GM21737 (cell line): ENCODE measurements at regions not wholly inside any gene's neighbourhood (a gene's known extent, or its start where the extent isn't known, plus 50 kb on each side); places are given as distances from the start of the nearest gene placed in this dataset.

Source experiments
- ATAC-seq: cut with Tn5 transposase; IDR thresholded peaks from one replicate; pipeline ENCODE4 v1.9.1; 2021; ENCODE audit warnings: mild to moderate bottlenecking, moderate library complexity; ENCODE audit not compliant: unreplicated experiment

DNA sequence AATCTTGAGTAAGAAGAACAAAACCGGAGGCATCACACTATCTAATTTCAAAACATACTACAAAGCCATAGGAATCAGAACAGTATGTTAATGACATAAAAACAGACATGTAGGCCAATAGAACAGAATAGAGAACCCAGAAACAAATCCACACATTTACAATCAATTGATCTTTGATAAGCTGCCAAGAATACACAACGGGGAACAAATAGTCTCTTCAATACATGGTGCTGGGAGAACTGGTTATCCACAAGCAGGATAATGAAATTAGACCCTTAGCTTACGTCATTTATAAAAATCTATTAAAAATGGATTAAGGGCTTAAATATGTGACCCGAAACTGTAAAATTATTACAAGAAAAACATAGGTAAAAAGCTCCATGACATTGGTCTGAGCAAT, 417.7 kb downstream of the INSC start:
- no peak for ATAC-seq

- no peak for ATAC-seq
Measured at GRCh38 chr11:15534266-15534665, 419.5 kb downstream of the INSC start.

DNA sequence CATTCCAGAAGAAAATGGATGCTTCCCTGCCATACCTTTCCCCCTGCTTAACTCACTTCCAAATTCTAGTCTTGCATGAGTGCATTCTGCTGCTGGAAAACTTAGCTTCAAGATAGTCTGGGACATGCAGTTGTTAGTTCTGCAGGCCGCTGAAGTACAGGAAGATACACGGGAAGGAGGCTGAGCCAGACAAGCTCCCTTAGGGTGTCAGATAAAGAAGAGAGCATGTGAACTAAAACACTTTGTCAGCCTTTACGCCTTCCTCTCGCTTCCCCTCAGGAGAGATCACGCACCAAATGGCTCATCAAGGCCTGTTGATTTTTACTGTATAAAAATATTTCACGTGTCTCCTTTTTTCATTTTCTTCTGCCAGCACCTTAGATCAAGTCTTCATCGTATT, 420.7 kb downstream of the INSC start:
- no peak for ATAC-seq

DNA sequence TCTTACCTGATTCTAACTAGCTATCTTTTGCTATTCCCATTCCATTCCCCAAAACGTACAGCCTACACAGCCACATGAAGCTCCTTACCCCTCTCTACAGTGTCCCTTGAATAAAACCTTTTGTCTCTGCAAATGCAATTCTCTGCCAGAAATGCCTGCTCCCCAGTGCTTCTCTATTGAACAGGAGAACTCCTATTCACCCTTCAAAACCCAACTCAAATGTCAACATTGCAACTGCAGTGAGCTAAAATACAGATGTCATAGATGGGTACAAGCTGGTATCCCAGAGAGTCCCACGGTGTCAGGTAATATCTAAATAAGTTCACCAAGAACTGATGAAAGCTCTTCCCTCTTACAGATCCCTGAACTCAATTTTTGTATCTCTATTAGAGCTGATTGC, 421.7 kb downstream of the INSC start:
- no peak for ATAC-seq

DNA sequence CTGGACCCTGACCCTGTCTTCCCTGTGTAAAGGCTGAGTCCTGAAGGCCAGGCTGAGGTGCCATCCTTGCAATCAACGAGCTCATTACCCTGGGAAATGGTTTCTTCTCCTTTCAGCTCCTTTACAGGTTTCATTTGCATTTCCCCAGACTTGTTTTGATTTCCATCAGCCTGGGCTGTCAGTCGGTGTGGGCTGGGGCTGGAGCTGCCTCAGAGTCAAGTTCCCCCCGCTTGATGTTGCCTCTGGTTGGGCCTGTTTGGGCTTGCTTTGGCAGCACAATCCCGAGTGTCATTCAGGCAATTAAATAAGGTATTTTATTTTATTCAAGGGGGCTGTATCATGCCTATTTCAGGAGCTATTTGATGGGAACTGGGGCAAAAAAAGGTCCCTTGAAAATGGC, 424.9 kb downstream of the INSC start:
- ATAC-seq, result no peak

GRCh38 chr11:15541079-15541478, 426.4 kb downstream of the INSC start:
- no peak for ATAC-seq

DNA sequence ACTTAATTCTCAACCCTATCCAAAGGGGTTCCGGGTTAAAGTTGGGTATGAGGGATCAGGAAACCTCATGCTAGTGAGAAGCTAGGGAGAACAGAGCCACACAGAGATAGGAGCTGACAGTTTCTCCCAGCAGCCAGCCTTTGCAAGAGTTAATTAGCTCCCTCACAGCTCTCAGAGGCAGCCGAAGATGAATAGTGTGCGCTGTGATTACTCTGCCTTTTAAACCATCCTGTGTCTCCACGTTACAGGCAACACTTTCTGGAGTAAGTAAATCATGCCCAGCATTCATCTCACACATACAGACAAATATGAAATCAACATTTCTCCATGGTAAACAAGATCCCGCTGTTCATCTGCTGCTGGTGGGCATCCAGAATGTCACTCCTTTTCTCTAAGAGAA, 429.6 kb downstream of the INSC start:
- no peak for ATAC-seq

- ATAC-seq, result no peak
Measured at GRCh38 chr11:15547685-15548084, 433.0 kb downstream of the INSC start.

DNA sequence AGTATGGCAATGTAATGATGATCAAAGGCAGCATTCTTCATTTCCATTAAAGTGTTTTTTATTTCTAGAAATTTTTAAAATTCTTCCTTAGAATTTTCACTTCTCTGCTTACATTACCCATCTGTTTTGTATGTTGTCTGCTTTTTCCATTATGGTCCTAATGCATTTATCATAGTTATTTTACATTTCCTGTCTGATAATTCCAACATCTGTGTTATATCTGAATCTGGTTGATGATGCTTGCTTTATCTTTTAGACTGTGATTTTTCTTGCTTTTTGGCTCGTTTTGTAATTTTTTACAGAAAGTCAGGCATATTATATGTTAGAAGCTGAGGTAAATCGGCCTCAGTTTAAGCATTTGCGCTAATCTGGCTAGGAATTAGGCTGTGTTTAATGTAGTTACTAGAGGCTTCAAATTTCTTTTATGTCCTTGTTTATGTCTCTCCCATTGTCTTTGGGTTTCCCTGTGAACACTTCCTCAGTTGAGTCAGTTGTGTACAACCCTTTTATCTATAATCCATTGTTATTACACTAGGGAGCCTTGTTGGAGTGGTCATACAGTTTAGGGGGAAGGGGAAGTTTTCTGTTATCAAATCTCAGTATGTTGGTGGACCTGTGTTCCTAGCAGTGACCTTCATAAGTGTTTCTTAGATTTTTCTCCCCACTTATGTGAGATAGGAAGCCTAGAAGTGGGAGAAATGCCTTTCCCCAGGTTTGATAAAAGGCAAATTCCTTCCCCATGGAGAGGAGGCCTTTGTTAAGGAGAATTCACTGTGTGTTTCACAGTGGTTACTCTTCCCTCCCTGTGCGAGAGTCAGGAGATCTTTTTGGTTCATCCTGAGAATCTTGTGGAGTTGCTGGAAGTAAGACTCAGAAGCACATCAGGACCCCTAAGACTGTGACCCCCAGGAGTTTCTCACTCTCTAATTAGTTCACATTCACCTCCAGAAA, 437.5 kb downstream of the INSC start:
- ATAC-seq, result no peak

DNA sequence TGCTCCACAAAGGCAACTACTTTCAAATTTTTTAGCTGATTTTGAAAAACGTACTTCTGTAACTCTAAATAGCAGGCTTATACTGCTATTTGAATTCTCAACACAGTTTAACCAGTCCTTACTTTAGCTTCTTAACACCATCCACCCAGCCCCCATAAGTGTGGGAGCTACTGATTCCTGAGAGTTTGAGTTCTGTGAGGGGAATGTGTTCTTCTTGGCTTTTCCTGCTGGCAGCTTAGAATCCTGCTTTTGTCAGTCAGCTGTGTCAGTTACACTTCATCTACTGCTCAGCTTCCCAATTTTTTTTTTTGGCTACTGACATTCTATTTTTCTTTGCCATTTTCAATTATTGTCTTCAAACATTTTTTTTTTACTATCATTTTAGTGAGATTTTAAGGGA, 440.4 kb downstream of the INSC start:
- no peak for ATAC-seq

DNA sequence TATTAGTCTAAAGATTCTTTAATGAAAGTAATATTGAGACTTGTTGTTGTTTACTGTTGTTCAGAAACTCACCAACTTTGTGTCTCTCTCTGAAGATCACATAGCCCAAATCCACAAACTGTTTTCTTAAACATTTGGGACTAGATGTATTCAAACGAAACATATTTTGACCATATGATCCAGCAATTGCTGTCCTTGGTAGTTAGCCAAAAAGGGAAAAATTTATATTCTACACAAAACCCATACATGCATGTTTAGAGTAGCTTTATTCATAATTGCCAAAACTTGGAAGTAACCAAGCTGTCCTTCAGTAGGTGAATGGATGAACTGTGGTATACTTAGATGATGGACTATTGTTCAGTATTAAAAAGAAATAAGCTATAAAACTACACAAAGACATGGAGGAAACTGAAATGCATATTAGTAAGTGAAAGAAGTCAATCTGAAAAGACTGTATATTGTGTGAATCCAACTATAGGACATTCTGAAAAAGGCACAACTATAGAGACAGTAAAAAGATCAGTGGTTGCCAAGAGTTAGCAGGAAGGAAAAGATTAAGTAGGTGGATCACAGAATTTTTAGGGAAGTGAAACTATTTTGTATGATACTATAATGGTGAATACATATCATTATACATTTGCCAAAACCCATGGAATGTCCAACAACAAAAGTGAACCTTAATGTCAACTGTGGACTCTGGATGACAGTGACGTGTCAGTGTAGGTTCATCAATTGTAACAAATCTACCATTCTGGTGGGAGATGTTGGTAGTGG, 442.9 kb downstream of the INSC start:
- ATAC-seq, result no peak

GRCh38 chr11:15558513-15559181, 443.9 kb downstream of the INSC start:
- no peak for ATAC-seq

DNA sequence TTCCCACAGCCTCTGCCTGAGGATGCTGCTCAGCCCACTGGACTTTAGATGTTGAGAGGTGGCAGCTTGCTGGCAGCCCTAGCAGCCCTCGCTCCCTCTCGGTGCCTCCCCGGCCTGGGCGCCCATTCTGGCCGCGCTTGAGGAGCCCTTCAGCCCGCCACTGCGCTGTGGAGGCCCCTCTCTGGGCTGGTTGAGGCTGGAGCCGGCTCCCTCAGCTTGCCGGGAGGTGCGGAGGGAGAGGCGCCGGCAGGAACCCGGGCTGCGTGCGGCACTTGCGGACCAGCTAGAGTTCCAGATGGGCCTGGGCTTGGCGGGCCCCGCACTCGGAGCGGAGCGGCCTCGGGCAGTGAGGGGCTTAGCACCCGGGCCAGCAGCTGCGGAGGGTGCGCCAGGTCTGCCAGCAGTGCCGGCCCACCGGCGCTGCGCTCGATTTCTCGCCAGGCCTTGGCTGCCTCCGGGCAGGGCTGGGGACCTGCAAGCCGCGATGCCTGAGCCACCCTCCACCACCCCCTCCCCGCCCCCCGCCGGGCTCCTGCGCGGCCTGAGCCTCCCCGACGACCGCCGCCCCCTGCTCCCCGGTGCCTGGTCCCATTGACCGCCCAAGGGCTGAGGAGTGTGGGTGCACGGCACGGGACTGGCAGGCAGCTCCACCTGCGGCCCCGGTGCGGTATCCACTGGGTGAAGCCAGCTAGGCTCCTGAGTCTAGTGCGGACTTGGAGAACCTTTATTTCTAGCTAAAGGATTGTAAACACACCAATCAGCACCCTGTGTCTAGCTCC, 446.2 kb downstream of the INSC start:
- ATAC-seq, result no peak

GRCh38 chr11:15562230-15562629, 447.5 kb downstream of the INSC start:
- no peak for ATAC-seq

DNA sequence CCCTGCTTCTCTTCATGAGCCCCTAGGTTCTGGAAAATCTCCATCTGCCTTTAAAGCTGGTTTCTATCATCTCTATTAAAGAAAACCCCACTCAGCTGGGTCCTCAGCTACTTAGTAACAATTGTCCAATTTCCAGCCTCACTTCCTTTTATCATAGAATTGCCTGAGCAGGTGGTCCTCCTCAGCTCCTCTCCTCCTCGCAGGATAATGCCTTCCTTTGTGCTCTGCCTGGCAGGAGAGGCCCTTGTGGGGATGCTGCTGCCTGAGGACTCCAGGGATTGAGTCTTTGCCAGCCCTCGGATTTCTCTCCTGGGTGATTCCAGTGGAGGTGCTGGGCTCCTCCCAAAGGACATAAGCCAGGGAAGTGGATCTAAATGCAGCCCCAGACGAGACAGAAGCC, 448.3 kb downstream of the INSC start:
- ATAC-seq, result no peak

DNA sequence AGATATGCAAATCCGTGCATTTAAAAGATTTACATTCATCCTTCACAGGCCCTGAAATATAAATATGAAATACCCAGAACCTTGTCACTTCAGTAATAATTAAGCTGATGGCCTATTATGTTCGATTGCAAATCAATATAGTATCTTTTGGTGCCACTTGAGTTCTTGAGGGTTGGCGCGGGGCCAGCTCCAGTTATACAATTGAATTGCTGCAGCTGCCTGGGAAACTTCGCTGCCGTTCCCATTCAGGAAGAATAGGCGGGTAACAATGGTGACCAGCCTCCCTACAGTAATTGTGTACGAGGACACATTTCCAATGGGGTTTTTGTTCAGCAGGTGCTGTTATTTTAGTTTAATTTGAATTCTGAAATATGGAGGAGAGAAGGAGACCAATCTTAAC, 451.2 kb downstream of the INSC start:
- no peak for ATAC-seq

GRCh38 chr11:15568440-15568839, 453.7 kb downstream of the INSC start:
- ATAC-seq, result no peak

DNA sequence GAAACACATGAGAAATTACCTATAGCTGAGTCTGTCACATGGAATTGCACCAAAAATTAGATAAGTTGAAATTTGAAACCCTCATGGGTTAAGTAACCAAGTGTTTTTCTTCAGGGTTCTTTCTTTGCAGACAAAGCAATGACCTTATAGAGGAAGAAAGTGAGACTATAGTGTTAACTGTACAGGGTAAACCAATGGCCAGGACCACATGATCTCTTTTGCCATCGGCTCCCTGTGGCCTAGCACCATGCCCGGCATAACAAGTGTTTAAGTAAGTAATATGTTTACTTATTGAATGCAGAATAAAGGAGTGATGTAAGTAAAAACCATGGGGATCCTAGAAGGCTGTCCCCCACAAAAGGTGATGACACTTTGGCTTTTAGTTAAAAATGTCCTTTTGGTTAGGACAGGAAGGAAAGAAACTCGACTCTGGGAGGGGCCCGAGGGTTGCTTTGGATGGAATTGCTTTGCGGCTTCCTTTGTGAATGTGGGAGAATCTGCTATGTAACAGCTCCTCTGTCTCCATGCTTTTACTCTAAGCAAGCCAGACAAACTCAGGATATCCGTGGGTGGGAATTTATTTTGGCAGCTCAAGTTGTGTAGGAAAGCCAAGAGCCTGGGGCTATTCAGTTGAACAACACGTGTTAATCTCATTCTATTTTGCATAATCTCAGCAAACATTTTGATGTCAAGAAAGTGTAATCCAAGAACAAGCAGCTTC, 454.7 kb downstream of the INSC start:
- ATAC-seq, result no peak

DNA sequence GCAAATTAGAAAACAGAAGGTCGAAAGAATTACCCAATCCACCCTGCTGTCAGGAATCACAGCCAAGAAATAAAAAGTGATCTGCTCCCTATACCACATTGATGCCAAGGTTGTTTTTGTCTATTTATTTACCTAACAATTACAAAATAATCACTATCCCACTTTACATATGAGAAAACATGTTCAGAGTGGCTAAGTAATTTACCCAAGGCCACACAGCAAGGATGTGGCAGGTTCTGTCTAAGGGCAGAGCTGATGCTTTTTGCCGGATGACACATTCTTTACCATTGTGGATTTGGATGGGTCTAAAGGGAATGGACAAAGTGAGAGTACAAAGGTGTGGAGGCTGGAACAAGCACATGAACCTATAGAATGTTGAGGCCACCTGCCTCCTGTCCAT, 460.7 kb downstream of the INSC start:
- no peak for ATAC-seq

DNA sequence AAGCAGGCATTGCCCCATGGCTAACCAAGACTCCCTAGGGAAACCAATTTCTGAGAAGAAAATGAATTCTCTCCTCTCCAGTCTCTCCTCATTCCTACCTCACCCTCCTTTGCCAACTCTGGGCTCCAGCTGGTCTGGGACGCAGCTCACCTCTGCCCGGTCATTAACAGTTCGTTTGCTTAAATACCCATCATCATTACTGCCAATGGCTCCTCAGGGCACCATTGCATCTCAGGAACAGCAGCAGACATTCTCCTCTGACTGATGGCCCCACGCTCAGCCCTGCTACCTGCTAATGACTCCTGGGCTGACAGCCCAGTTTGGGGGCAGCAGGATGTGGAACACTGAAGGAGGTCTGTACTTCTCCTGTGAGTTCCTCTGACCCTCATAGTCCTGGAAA, 462.0 kb downstream of the INSC start:
- ATAC-seq, result no peak
